Esophagus squamous epithelium (tissue), 5 donors: ENCODE measurements at regions not wholly inside any gene's neighbourhood (a gene's known extent, or its start where the extent isn't known, plus 50 kb on each side); places are given as distances from the start of the nearest gene placed in this dataset.

Experiments used
- DNase-seq: peaks from one replicate; lab custom pipeline; 2025; lab: John Stamatoyannopoulos, UW
- H3K27ac ChIP-seq, 4 donors: fragments of 200-600 bp; sonication (generic); one replicate each; pipeline ENCODE4 v1.5.1; 2016 to 2019; ENCODE audit warnings: mild to moderate bottlenecking in 1 of 4
- H3K27me3 ChIP-seq, 4 donors: fragments of 200-600 bp; sonication (generic); 1 replicate in 3 of 4; 2 replicates in 1 of 4; pipeline versions ENCODE4 v1.5.1 to v1.6.0; 2017 to 2021; ENCODE audit warnings: antibody characterized with exemption in 1 of 4
- H3K36me3 ChIP-seq, 3 donors: fragments of 200-600 bp; sonication (generic); one replicate each; pipeline ENCODE4 v1.5.1; 2016 to 2019
- H3K4me1 ChIP-seq, 3 donors: fragments of 200-600 bp; sonication (generic); one replicate each; pipeline ENCODE4 v1.5.1; 2017 to 2019
- H3K4me3 ChIP-seq, 4 donors: fragments of 200-600 bp; sonication (generic); 1 replicate in 3 of 4; 2 replicates in 1 of 4; pipeline ENCODE4 v1.5.1; 2016 to 2019; ENCODE audit warnings: mild to moderate bottlenecking in 2 of 4, moderate library complexity in 1 of 4
- H3K9me3 ChIP-seq, 3 donors: fragments of 200-600 bp; sonication (generic); one replicate each; pipeline ENCODE4 v1.5.1; 2016 to 2019
- CTCF ChIP-seq, 6 experiments: fragments of 450-650 bp in 4 of 6; fragments of 200-600 bp in 2 of 6; sonication (generic) in 2 of 6; IDR thresholded peaks; one replicate each; pipeline ENCODE4 v1.5.1; 2016 to 2019; ENCODE audit warnings: antibody characterized with exemption in 6 of 6, mild to moderate bottlenecking in 4 of 6, moderate library complexity in 4 of 6
- POLR2A ChIP-seq, 4 donors: fragments of 450-650 bp; IDR thresholded peaks; one replicate each; pipeline ENCODE4 v1.6.1; 2017; ENCODE audit warnings: antibody characterized with exemption in 4 of 4, mild to moderate bottlenecking in 4 of 4, moderate library complexity in 3 of 4
- WGBS, 2 donors: methylation state at CpG; one replicate each; pipeline ENCODE4 v1.1.5; 2018; 5-methylcytosine and 5-hydroxymethylcytosine counted together
- intact Hi-C: fragments of 100-400 bp; cut with DNase I; formaldehyde crosslinking; loops from one replicate; pipeline ENCODE4 v1.15.0; 2022
- donor health status: DM: yes; HTN: yes; CAD: no.

- TF ChIP-seq POLR2A (IDR thresholded peaks at IDR 0.05) (no peak), CTCF (IDR thresholded peaks at IDR 0.05) (no peak)
- 42 to 74% methylated on average over 2 of the region's 2 CpGs for WGBS, 2 donors
- intact Hi-C loops: no loop called here
- Histone ChIP-seq H3K27me3 (no peaks in the 10 kb centered on the region), H3K4me1 (no peaks in the 10 kb centered on the region), H3K27ac (no peak overlapping the region), H3K36me3 (no peaks in the 10 kb centered on the region), H3K4me3 (no peak overlapping the region), H3K9me3 (no peaks in the 10 kb centered on the region)
- no peak for DNase-seq
Observed at GRCh38 chr18:64717026-64717425, 568.1 kb upstream of the LINC00305 start.

- H3K4me1 ChIP-seq: no peaks in the 10 kb centered on the region
- no peak overlapping the region for H3K4me3 ChIP-seq
- H3K36me3 ChIP-seq: no peaks in the 10 kb centered on the region
- no peaks in the 10 kb centered on the region for H3K9me3 ChIP-seq
- intact Hi-C loops: no loop called here
- no peak for DNase-seq
- TF ChIP-seq CTCF (IDR thresholded peaks at IDR 0.05): no peak
- TF ChIP-seq POLR2A (IDR thresholded peaks at IDR 0.05): no peak
- H3K27ac ChIP-seq: no peak overlapping the region
- H3K27me3 ChIP-seq: no peaks in the 10 kb centered on the region
Observed at GRCh38 chr18:64714086-64714485, 565.2 kb upstream of the LINC00305 start.

GRCh38 chr18:64713284-64713683 lies 564.4 kb upstream of the LINC00305 start:
- no peaks in the 10 kb centered on the region for H3K27me3 ChIP-seq
- intact Hi-C loops: no loop called here
- H3K36me3 ChIP-seq: no peaks in the 10 kb centered on the region
- TF ChIP-seq POLR2A (IDR thresholded peaks at IDR 0.05) (no peak), CTCF (IDR thresholded peaks at IDR 0.05) (no peak)
- no peaks in the 10 kb centered on the region for H3K9me3 ChIP-seq
- no peak for DNase-seq
- no peak overlapping the region for H3K27ac ChIP-seq
- H3K4me1 ChIP-seq: no peaks in the 10 kb centered on the region
- 52 to 63% methylated on average over 2 of the region's 2 CpGs for WGBS, 2 donors
- H3K4me3 ChIP-seq: no peak overlapping the region

- 95% methylated on average over 1 of the region's 1 CpG for WGBS, 2 donors
- intact Hi-C loops: no loop called here
- no peak for DNase-seq
Observed at GRCh38 chr18:64712035-64712434, 563.1 kb upstream of the LINC00305 start.

More at GRCh38 chr18:64712035-64712434, 563.1 kb upstream of the LINC00305 start:
- no peak overlapping the region for H3K27ac ChIP-seq
- TF ChIP-seq CTCF (IDR thresholded peaks at IDR 0.05) (no peak), POLR2A (IDR thresholded peaks at IDR 0.05) (no peak)
- no peaks in the 10 kb centered on the region for H3K36me3 ChIP-seq
- H3K27me3 ChIP-seq: no peaks in the 10 kb centered on the region
- no peaks in the 10 kb centered on the region for H3K4me1 ChIP-seq
- H3K4me3 ChIP-seq: no peak overlapping the region
- no peaks in the 10 kb centered on the region for H3K9me3 ChIP-seq
